ENCODE measurements at regions not wholly inside any gene's neighbourhood (a gene's known extent, or its start where the extent isn't known, plus 50 kb on each side); places are given as distances from the start of the nearest gene placed in this dataset.
"Not testable (repeated sequence)": the region's sequence is repeated elsewhere in the genome, so short reads cannot be mapped to it uniquely, and the experiment has no call there.

GRCh38 chrX:452598-452997 lies 65.9 kb upstream of the PPP2R3B start:
- H3K27ac Mint-ChIP-seq (ENCODE audit: unreplicated experiment) = no peak overlapping the region
- H3K27ac ChIP-seq (ENCODE audit: low read depth, low read length) = no peak overlapping the region
- no peak for FAIRE-seq

GRCh38 chrX:454514-454913 lies 67.8 kb upstream of the PPP2R3B start:
- H3K4me1 ChIP-seq (ENCODE audit: insufficient read depth, low read length); H3K4me1 Mint-ChIP-seq (ENCODE audit: low read depth, unreplicated experiment); DNase-seq (ENCODE audit: low read depth); H4K20me1 ChIP-seq (ENCODE audit: insufficient read depth, low read length); H3K9me3 ChIP-seq (ENCODE audit: insufficient read depth, low read depth, low read length); H3K27ac ChIP-seq (ENCODE audit: low read depth, low read length); FAIRE-seq; H3K4me3 Mint-ChIP-seq (ENCODE audit: unreplicated experiment); H3K27me3 Mint-ChIP-seq (ENCODE audit: low read depth, unreplicated experiment); H3K27ac Mint-ChIP-seq (ENCODE audit: unreplicated experiment); H3K27me3 ChIP-seq (ENCODE audit: insufficient read depth, low read length); H3K4me3 ChIP-seq (ENCODE audit: insufficient read depth, low read depth, low read length); H3K4me2 ChIP-seq (ENCODE audit: low read length); H3K36me3 Mint-ChIP-seq (ENCODE audit: low read depth, unreplicated experiment); H3K9me3 Mint-ChIP-seq (ENCODE audit: unreplicated experiment); H3K36me3 ChIP-seq (ENCODE audit: insufficient read depth, low read length); H2AFZ ChIP-seq (ENCODE audit: low read depth, low read length); H3K79me2 ChIP-seq (ENCODE audit: insufficient read depth, low read length); H3K9ac ChIP-seq (ENCODE audit: low read length): not testable (repeated sequence)

More at GRCh38 chrX:452598-452997, 65.9 kb upstream of the PPP2R3B start:
- no peaks in the 10 kb centered on the region for H3K36me3 ChIP-seq (ENCODE audit: insufficient read depth, low read length)
- no peaks in the 10 kb centered on the region for H3K27me3 ChIP-seq (ENCODE audit: insufficient read depth, low read length)
- no peaks in the 10 kb centered on the region for H3K79me2 ChIP-seq (ENCODE audit: insufficient read depth, low read length)
- no peaks in the 10 kb centered on the region for H4K20me1 ChIP-seq (ENCODE audit: insufficient read depth, low read length)
- no peaks in the 10 kb centered on the region for H3K4me1 Mint-ChIP-seq (ENCODE audit: low read depth, unreplicated experiment)
- peaks cover 1% of the 10 kb centered on the region for H3K36me3 Mint-ChIP-seq (ENCODE audit: low read depth, unreplicated experiment)
- DNase-seq (ENCODE audit: low read depth) = no peak
- TF ChIP-seq CTCF (IDR thresholded peaks at IDR 0.05; ENCODE audit: insufficient read depth, low read depth, low read length) (no peak), EZH2 (IDR thresholded peaks at IDR 0.05; ENCODE audit: insufficient read depth, low read length) (no peak)
- no peak overlapping the region for H3K9ac ChIP-seq (ENCODE audit: low read length)
- no peaks in the 10 kb centered on the region for H3K27me3 Mint-ChIP-seq (ENCODE audit: low read depth, unreplicated experiment)
- H3K4me1 ChIP-seq (ENCODE audit: insufficient read depth, low read length) = no peaks in the 10 kb centered on the region
- no peak overlapping the region for H2AFZ ChIP-seq (ENCODE audit: low read depth, low read length)
- H3K4me3 Mint-ChIP-seq (ENCODE audit: unreplicated experiment) = no peak overlapping the region
- H3K4me3 ChIP-seq (ENCODE audit: insufficient read depth, low read depth, low read length) = no peak overlapping the region
- peaks cover 8% of the 10 kb centered on the region for H3K9me3 Mint-ChIP-seq (ENCODE audit: unreplicated experiment)
- H3K9me3 ChIP-seq (ENCODE audit: insufficient read depth, low read depth, low read length) = no peaks in the 10 kb centered on the region
- no peak overlapping the region for H3K4me2 ChIP-seq (ENCODE audit: low read length)

GRCh38 chrX:455199-455598 lies 68.5 kb upstream of the PPP2R3B start:
- Mint-ChIP-seq H3K9me3 (ENCODE audit: unreplicated experiment) (peaks cover 8% of the 10 kb centered on the region), H3K4me1 (ENCODE audit: low read depth, unreplicated experiment) (no peaks in the 10 kb centered on the region), H3K36me3 (ENCODE audit: low read depth, unreplicated experiment) (peaks cover 1% of the 10 kb centered on the region), H3K4me3 (ENCODE audit: unreplicated experiment) (no peak overlapping the region), H3K27ac (ENCODE audit: unreplicated experiment) (no peak overlapping the region), H3K27me3 (ENCODE audit: low read depth, unreplicated experiment) (no peaks in the 10 kb centered on the region)
- TF ChIP-seq CTCF (IDR thresholded peaks at IDR 0.05; ENCODE audit: insufficient read depth, low read depth, low read length) = no peak
- no peak for TF ChIP-seq EZH2 (IDR thresholded peaks at IDR 0.05; ENCODE audit: insufficient read depth, low read length)
- H3K9ac ChIP-seq (ENCODE audit: low read length) = no peak overlapping the region
- H3K27ac ChIP-seq (ENCODE audit: low read depth, low read length) = no peak overlapping the region
- no peaks in the 10 kb centered on the region for H3K9me3 ChIP-seq (ENCODE audit: insufficient read depth, low read depth, low read length)
- H3K36me3 ChIP-seq (ENCODE audit: insufficient read depth, low read length) = no peaks in the 10 kb centered on the region
- H3K4me3 ChIP-seq (ENCODE audit: insufficient read depth, low read depth, low read length) = no peak overlapping the region
- no peaks in the 10 kb centered on the region for H3K27me3 ChIP-seq (ENCODE audit: insufficient read depth, low read length)
- H3K4me2 ChIP-seq (ENCODE audit: low read length) = no peak overlapping the region
- H4K20me1 ChIP-seq (ENCODE audit: insufficient read depth, low read length) = no peaks in the 10 kb centered on the region
- no peaks in the 10 kb centered on the region for H3K4me1 ChIP-seq (ENCODE audit: insufficient read depth, low read length)
- FAIRE-seq (no peak), DNase-seq (ENCODE audit: low read depth) (no peak)
- no peak overlapping the region for H2AFZ ChIP-seq (ENCODE audit: low read depth, low read length)
- no peaks in the 10 kb centered on the region for H3K79me2 ChIP-seq (ENCODE audit: insufficient read depth, low read length)

Data from astrocyte (in vitro differentiated cells and primary cell).